GM12891 (cell line): ENCODE measurements at regions not wholly inside any gene's neighbourhood (a gene's known extent, or its start where the extent isn't known, plus 50 kb on each side); places are given as distances from the start of the nearest gene placed in this dataset.

ENCODE experiments used
- POLR2A ChIP-seq: IDR thresholded peaks from 2 replicates; pipeline ENCODE4 v1.6.1; 2011; ENCODE audit warnings: low read depth, low read length, control low read depth
- POLR2AphosphoS5 ChIP-seq: IDR thresholded peaks from 2 replicates; pipeline ENCODE4 v1.6.1; 2011; ENCODE audit warnings: low read depth, low read length, control low read depth

GRCh38 chr14:44135972-44136371 lies 371.1 kb downstream of the FSCB start:
- TF ChIP-seq POLR2AphosphoS5 (no peak), POLR2A (no peak)
